ENCODE measurements at regions not wholly inside any gene's neighbourhood (a gene's known extent, or its start where the extent isn't known, plus 50 kb on each side); places are given as distances from the start of the nearest gene placed in this dataset.

- no peaks in the 10 kb centered on the region for H3K27me3 ChIP-seq (ENCODE audit: control insufficient read depth, insufficient read depth, low read length)
- H3K4me2 ChIP-seq (ENCODE audit: low read length): no peak overlapping the region
- H3K27ac ChIP-seq: no peak overlapping the region
- no peaks in the 10 kb centered on the region for H3K79me2 ChIP-seq
- H3K9ac ChIP-seq: no peak overlapping the region
- H3K9me3 ChIP-seq (ENCODE audit: control insufficient read depth, low read length): no peaks in the 10 kb centered on the region
- H2AFZ ChIP-seq: no peak overlapping the region
- H3K36me3 ChIP-seq (ENCODE audit: control insufficient read depth, insufficient read depth, low read length): no peaks in the 10 kb centered on the region
- no peaks in the 10 kb centered on the region for H3K4me1 ChIP-seq
- no peak overlapping the region for H3K4me3 ChIP-seq (ENCODE audit: low read depth, low read length)
- no peak for TF ChIP-seq CTCF (IDR thresholded peaks at IDR 0.05)
Measured at GRCh38 chr11:15698855-15699254, 584.1 kb downstream of the INSC start.

GRCh38 chr11:15699978-15700377, 585.3 kb downstream of the INSC start:
- no peak overlapping the region for H2AFZ ChIP-seq
- H3K36me3 ChIP-seq (ENCODE audit: control insufficient read depth, insufficient read depth, low read length): no peaks in the 10 kb centered on the region
- H3K4me1 ChIP-seq: no peaks in the 10 kb centered on the region
- H3K79me2 ChIP-seq: no peaks in the 10 kb centered on the region
- H3K27me3 ChIP-seq (ENCODE audit: control insufficient read depth, insufficient read depth, low read length): no peaks in the 10 kb centered on the region
- H3K9me3 ChIP-seq (ENCODE audit: control insufficient read depth, low read length): no peaks in the 10 kb centered on the region
- no peak overlapping the region for H3K4me2 ChIP-seq (ENCODE audit: low read length)
- no peak overlapping the region for H3K9ac ChIP-seq
- H3K27ac ChIP-seq: no peak overlapping the region
- H3K4me3 ChIP-seq (ENCODE audit: low read depth, low read length): no peak overlapping the region
- no peak for TF ChIP-seq CTCF (IDR thresholded peaks at IDR 0.05)

GRCh38 chr11:15700456-15700855, 585.7 kb downstream of the INSC start:
- TF ChIP-seq CTCF (IDR thresholded peaks at IDR 0.05): no peak
- Histone ChIP-seq H2AFZ (no peak overlapping the region), H3K4me1 (no peaks in the 10 kb centered on the region), H3K9ac (no peak overlapping the region), H3K36me3 (ENCODE audit: control insufficient read depth, insufficient read depth, low read length) (no peaks in the 10 kb centered on the region), H3K4me2 (ENCODE audit: low read length) (no peak overlapping the region), H3K27me3 (ENCODE audit: control insufficient read depth, insufficient read depth, low read length) (no peaks in the 10 kb centered on the region), H3K9me3 (ENCODE audit: control insufficient read depth, low read length) (no peaks in the 10 kb centered on the region), H3K4me3 (ENCODE audit: low read depth, low read length) (no peak overlapping the region), H3K27ac (no peak overlapping the region), H3K79me2 (no peaks in the 10 kb centered on the region)

GRCh38 chr11:15704064-15704463, 589.3 kb downstream of the INSC start:
- TF ChIP-seq CTCF (IDR thresholded peaks at IDR 0.05): no peak

GRCh38 chr11:15704556-15704955, 589.8 kb downstream of the INSC start:
- no peak for TF ChIP-seq CTCF (IDR thresholded peaks at IDR 0.05)
- no peak overlapping the region for H3K27ac ChIP-seq

More at GRCh38 chr11:15704064-15704463, 589.3 kb downstream of the INSC start:
- Histone ChIP-seq H3K79me2 (no peaks in the 10 kb centered on the region), H3K9me3 (ENCODE audit: control insufficient read depth, low read length) (no peaks in the 10 kb centered on the region), H3K4me2 (ENCODE audit: low read length) (no peak overlapping the region), H2AFZ (no peak overlapping the region), H3K36me3 (ENCODE audit: control insufficient read depth, insufficient read depth, low read length) (no peaks in the 10 kb centered on the region), H3K9ac (no peak overlapping the region), H3K4me3 (ENCODE audit: low read depth, low read length) (no peak overlapping the region), H3K4me1 (no peaks in the 10 kb centered on the region), H3K27me3 (ENCODE audit: control insufficient read depth, insufficient read depth, low read length) (no peaks in the 10 kb centered on the region), H3K27ac (no peak overlapping the region)

More at GRCh38 chr11:15704556-15704955, 589.8 kb downstream of the INSC start:
- H3K4me2 ChIP-seq (ENCODE audit: low read length): no peak overlapping the region
- no peak overlapping the region for H3K4me3 ChIP-seq (ENCODE audit: low read depth, low read length)
- H3K4me1 ChIP-seq: no peaks in the 10 kb centered on the region
- no peaks in the 10 kb centered on the region for H3K79me2 ChIP-seq
- H3K36me3 ChIP-seq (ENCODE audit: control insufficient read depth, insufficient read depth, low read length): no peaks in the 10 kb centered on the region
- no peak overlapping the region for H2AFZ ChIP-seq
- H3K27me3 ChIP-seq (ENCODE audit: control insufficient read depth, insufficient read depth, low read length): no peaks in the 10 kb centered on the region
- H3K9me3 ChIP-seq (ENCODE audit: control insufficient read depth, low read length): no peaks in the 10 kb centered on the region
- no peak overlapping the region for H3K9ac ChIP-seq
